Lower lobe of right lung (tissue), 2 donors: ENCODE measurements at regions not wholly inside any gene's neighbourhood (a gene's known extent, or its start where the extent isn't known, plus 50 kb on each side); places are given as distances from the start of the nearest gene placed in this dataset.

Source experiments
- ATAC-seq, 2 donors: fragments of 200-7000 bp; cut with Tn5 transposase; one replicate each; pipeline ENCODE4 v1.9.1; 2020 to 2022; ENCODE audit warnings: mild to moderate bottlenecking in 2 of 2, moderate library complexity in 2 of 2
- DNase-seq: peaks from one replicate; pipeline ENCODE4 v3.0.0-alpha.2; 2020
- H3K27ac ChIP-seq: fragments of 200-600 bp; one replicate; pipeline ENCODE4 v1.8.0; 2022
- H3K27me3 ChIP-seq: fragments of 200-600 bp; one replicate; pipeline ENCODE4 v1.8.0; 2022; ENCODE audit warnings: low read depth
- H3K36me3 ChIP-seq: fragments of 200-600 bp; one replicate; pipeline ENCODE4 v1.8.0; 2022; ENCODE audit warnings: mild to moderate bottlenecking
- H3K4me1 ChIP-seq: fragments of 200-600 bp; one replicate; pipeline ENCODE4 v1.8.0; 2022
- H3K4me3 ChIP-seq: fragments of 200-600 bp; one replicate; pipeline ENCODE4 v1.8.0; 2022; ENCODE audit warnings: mild to moderate bottlenecking
- H3K9me3 ChIP-seq: fragments of 200-600 bp; one replicate; pipeline ENCODE4 v1.8.0; 2022
- CTCF ChIP-seq: fragments of 200-600 bp; IDR thresholded peaks from one replicate; pipeline ENCODE4 v1.8.0; 2022; ENCODE audit warnings: antibody characterized with exemption, mild to moderate bottlenecking
- intact Hi-C: fragments of 100-400 bp; cut with DNase I; formaldehyde crosslinking; loops from one replicate; pipeline ENCODE4 v1.11.0; 2022
- donor health status: DM: no; HTN: yes; CAD: no; lungs with severe emphysema.

- Histone ChIP-seq H3K4me3 (no peak overlapping the region), H3K27ac (no peak overlapping the region), H3K9me3 (no peaks in the 10 kb centered on the region), H3K27me3 (no peaks in the 10 kb centered on the region), H3K4me1 (no peaks in the 10 kb centered on the region), H3K36me3 (no peaks in the 10 kb centered on the region)
- intact Hi-C loops: no loop called here
- DNase-seq: no peak
- TF ChIP-seq CTCF: no peak
- no peak for ATAC-seq
Observed at GRCh38 chr6:128754658-128755256, 128.2 kb upstream of the LAMA2 start.

GRCh38 chr6:128743974-128744765 is 138.8 kb upstream of the LAMA2 start:
- Histone ChIP-seq H3K36me3 (no peaks in the 10 kb centered on the region), H3K27me3 (no peaks in the 10 kb centered on the region), H3K27ac (no peak overlapping the region), H3K4me3 (no peak overlapping the region), H3K4me1 (no peaks in the 10 kb centered on the region), H3K9me3 (no peaks in the 10 kb centered on the region)
- no peak for TF ChIP-seq CTCF
- ATAC-seq (no peak), DNase-seq (no peak)
- intact Hi-C loops: no loop called here

- Histone ChIP-seq H3K27ac (no peak overlapping the region), H3K9me3 (no peaks in the 10 kb centered on the region), H3K4me3 (no peak overlapping the region), H3K36me3 (no peaks in the 10 kb centered on the region), H3K27me3 (no peaks in the 10 kb centered on the region), H3K4me1 (no peaks in the 10 kb centered on the region)
- ATAC-seq: no peak
- no peak for TF ChIP-seq CTCF
- intact Hi-C loops: no loop called here
- DNase-seq: no peak
Observed at GRCh38 chr6:128742900-128743299, 140.0 kb upstream of the LAMA2 start.

- no peaks in the 10 kb centered on the region for H3K9me3 ChIP-seq
- ATAC-seq: no peak
- H3K4me1 ChIP-seq: no peaks in the 10 kb centered on the region
- no peaks in the 10 kb centered on the region for H3K27me3 ChIP-seq
- TF ChIP-seq CTCF: no peak
- no peak overlapping the region for H3K4me3 ChIP-seq
- no peaks in the 10 kb centered on the region for H3K36me3 ChIP-seq
- no peak for DNase-seq
- H3K27ac ChIP-seq: no peak overlapping the region
- intact Hi-C loops: no loop called here
Observed at GRCh38 chr6:128740951-128741350, 142.0 kb upstream of the LAMA2 start.

GRCh38 chr6:128739112-128739511 is 143.8 kb upstream of the LAMA2 start:
- Histone ChIP-seq H3K36me3 (no peaks in the 10 kb centered on the region), H3K27me3 (no peaks in the 10 kb centered on the region), H3K27ac (no peak overlapping the region), H3K4me1 (no peaks in the 10 kb centered on the region), H3K9me3 (no peaks in the 10 kb centered on the region), H3K4me3 (no peak overlapping the region)
- DNase-seq (no peak), ATAC-seq (no peak)
- intact Hi-C loops: no loop called here
- TF ChIP-seq CTCF: no peak
